IMR-90 (cell line): ENCODE measurements at regions not wholly inside any gene's neighbourhood (a gene's known extent, or its start where the extent isn't known, plus 50 kb on each side); places are given as distances from the start of the nearest gene placed in this dataset.

Experiments used
- ATAC-seq: fragments of 200-7000 bp; cut with Tn5 transposase; 2 replicates; pipeline ENCODE4 v1.9.1; 2020; ENCODE audit warnings: low read depth, mild to moderate bottlenecking, moderate library complexity
- BruUV-seq: library from RNA; stranded (reverse); fragments of 400-500 nt; replicated peaks from 2 replicates; lab custom pipeline; 2021; lab: Mats Ljungman, UMichigan
- CTCF ChIA-PET: fragments of 300-600 bp; formaldehyde crosslinking; extraction: SDS; loops from one replicate; lab custom pipeline; 2021; ENCODE audit warnings: antibody characterized with exemption; lab: Yijun Ruan, JAX
- POLR2A ChIA-PET: fragments of 300-600 bp; sonication (Branson Sonifier 250); formaldehyde crosslinking; loops from one replicate; lab custom pipeline; 2022; ENCODE audit warnings: antibody characterized with exemption; ENCODE audit not compliant: unreplicated experiment; lab: Charles Lee
- DNase-seq: peaks from one replicate; pipeline ENCODE4 v3.0.0; 2013
- H2AFZ ChIP-seq: replicated peaks from 2 replicates; pipeline ENCODE3; 2013; ENCODE audit warnings: low read length, mild to moderate bottlenecking; ENCODE audit not compliant: poor library complexity
- H2AK5ac ChIP-seq: 2 replicates; pipeline ENCODE4 v1.6.1; 2013; ENCODE audit warnings: low read depth, low read length, inconsistent platforms
- H2AK9ac ChIP-seq: replicated peaks from 2 replicates; pipeline ENCODE3; 2013; ENCODE audit warnings: mild to moderate bottlenecking, low read depth, low read length, moderate library complexity; ENCODE audit not compliant: poor library complexity
- H2BK120ac ChIP-seq: 2 replicates; pipeline ENCODE4 v1.6.1; 2013; ENCODE audit warnings: low read depth, low read length, inconsistent platforms
- H2BK15ac ChIP-seq: 3 replicates; pipeline ENCODE4 v1.6.1; 2013; ENCODE audit warnings: low read depth, low read length, inconsistent platforms
- H2BK20ac ChIP-seq: 2 replicates; pipeline ENCODE4 v1.6.1; 2013; ENCODE audit warnings: low read depth, mild to moderate bottlenecking, inconsistent platforms, low read length, moderate library complexity
- H2BK5ac ChIP-seq: 2 replicates; pipeline ENCODE4 v1.6.1; 2013; ENCODE audit warnings: mild to moderate bottlenecking, low read depth, low read length, inconsistent platforms; ENCODE audit not compliant: poor library complexity, severe bottlenecking
- H3K14ac ChIP-seq: replicated peaks from 2 replicates; pipeline ENCODE4 v1.6.1; 2013; ENCODE audit warnings: low read depth, low read length, inconsistent platforms
- H3K18ac ChIP-seq: 2 replicates; pipeline ENCODE4 v1.6.1; 2013; ENCODE audit warnings: low read depth, low read length, control low read depth
- H3K23ac ChIP-seq: 2 replicates; pipeline ENCODE4 v1.6.1; 2013; ENCODE audit warnings: low read depth, low read length, inconsistent platforms
- H3K27ac ChIP-seq: 2 replicates; pipeline ENCODE4 v1.5.1; 2013; ENCODE audit warnings: mild to moderate bottlenecking, control low read depth, low read length; ENCODE audit not compliant: insufficient read depth
- H3K27me3 ChIP-seq: 2 replicates; pipeline ENCODE4 v1.6.1; 2013; ENCODE audit warnings: low read length; ENCODE audit not compliant: control insufficient read depth, insufficient read depth
- H3K36me3 ChIP-seq: 2 replicates; pipeline ENCODE4 v1.6.1; 2013; ENCODE audit warnings: low read length, mixed read lengths; ENCODE audit not compliant: control insufficient read depth, insufficient read depth
- H3K4ac ChIP-seq: 2 replicates; pipeline ENCODE4 v1.6.1; 2013; ENCODE audit warnings: low read depth, low read length, inconsistent platforms
- H3K4me1 ChIP-seq: 2 replicates; pipeline ENCODE4 v1.6.1; 2013; ENCODE audit warnings: low read length, mixed read lengths; ENCODE audit not compliant: control insufficient read depth, insufficient read depth
- H3K4me2 ChIP-seq: 2 replicates; pipeline ENCODE4 v1.6.1; 2013; ENCODE audit warnings: low read depth, mild to moderate bottlenecking, control low read depth, low read length, moderate library complexity
- H3K4me3 ChIP-seq: 2 replicates; pipeline ENCODE4 v1.5.1; 2013; ENCODE audit warnings: low read depth, mild to moderate bottlenecking, control low read depth, low read length, moderate library complexity; ENCODE audit not compliant: insufficient read depth
- H3K56ac ChIP-seq: 2 replicates; pipeline ENCODE4 v1.6.1; 2013; ENCODE audit warnings: low read length, inconsistent platforms; ENCODE audit not compliant: insufficient read depth; ENCODE audit errors: extremely low read depth
- H3K79me1 ChIP-seq, 2 experiments: 2 replicates each; pipeline ENCODE4 v1.6.1; 2013; ENCODE audit warnings: low read length in 2 of 2, inconsistent platforms in 1 of 2, low read depth in 1 of 2
- H3K9ac ChIP-seq: 2 replicates; pipeline ENCODE4 v1.6.1; 2013; ENCODE audit warnings: low read depth, low read length, control low read depth
- H3K9me1 ChIP-seq: 2 replicates; pipeline ENCODE4 v1.6.1; 2013; ENCODE audit warnings: low read length, inconsistent platforms; ENCODE audit not compliant: insufficient read depth
- H3K9me3 ChIP-seq: 2 replicates; pipeline ENCODE4 v1.6.1; 2013; ENCODE audit warnings: low read length; ENCODE audit not compliant: control insufficient read depth, insufficient read depth
- H4K20me1 ChIP-seq: 2 replicates; pipeline ENCODE4 v1.6.1; 2013; ENCODE audit warnings: low read length, inconsistent platforms; ENCODE audit not compliant: insufficient read depth
- H4K5ac ChIP-seq: 2 replicates; pipeline ENCODE4 v1.6.1; 2013; ENCODE audit warnings: mild to moderate bottlenecking, low read depth, low read length, control low read depth
- H4K8ac ChIP-seq, 2 experiments: 2 replicates each; pipeline ENCODE4 v1.6.1; 2013; ENCODE audit warnings: low read depth in 2 of 2, low read length in 2 of 2, control low read depth in 1 of 2, inconsistent platforms in 1 of 2
- H4K91ac ChIP-seq: 2 replicates; pipeline ENCODE4 v1.6.1; 2013; ENCODE audit warnings: low read depth, low read length, inconsistent platforms; ENCODE audit not compliant: insufficient read depth
- CTCF ChIP-seq: conservative IDR thresholded peaks from 2 replicates; pipeline ENCODE4 v1.5.1; 2012; ENCODE audit warnings: mild to moderate bottlenecking, low read depth, low read length, improper control_type of control experiment
- ELK1 ChIP-seq: fragments of 150-350 bp; IDR thresholded peaks from 2 replicates; pipeline ENCODE4 v1.6.1; 2016; ENCODE audit warnings: low read depth, mild to moderate bottlenecking, low read length, moderate library complexity, borderline replicate concordance
- MAFK ChIP-seq: IDR thresholded peaks from 2 replicates; pipeline ENCODE4 v1.6.1; 2012; ENCODE audit warnings: low read depth, low read length, improper control_type of control experiment
- MAZ ChIP-seq: IDR thresholded peaks from 2 replicates; pipeline ENCODE4 v1.6.1; 2012; ENCODE audit warnings: low read depth, mild to moderate bottlenecking, low read length, improper control_type of control experiment, moderate library complexity, borderline replicate concordance
- MXI1 ChIP-seq: IDR thresholded peaks from 2 replicates; pipeline ENCODE4 v1.6.1; 2012; ENCODE audit warnings: low read depth, mild to moderate bottlenecking, low read length, moderate library complexity, borderline replicate concordance
- POLR2A ChIP-seq: IDR thresholded peaks from 2 replicates; pipeline ENCODE4 v1.6.1; 2012; ENCODE audit warnings: mild to moderate bottlenecking, low read depth, low read length
- RAD21 ChIP-seq: IDR thresholded peaks from 2 replicates; pipeline ENCODE4 v1.6.1; 2012; ENCODE audit warnings: low read length, improper control_type of control experiment
- USF2 ChIP-seq: fragments of 150-350 bp; IDR thresholded peaks from 2 replicates; pipeline ENCODE4 v1.6.1; 2017; ENCODE audit warnings: mild to moderate bottlenecking, antibody characterized with exemption, low read length, low read depth
- WGBS, 2 experiments: methylation state at CpG; one replicate each; pipeline versions ENCODE4 v1.1.5 to v1.1.7; 2013; ENCODE audit warnings: missing lambda C conversion rate in 2 of 2; ENCODE audit not compliant: insufficient read length in 1 of 2; ENCODE audit errors: extremely low coverage in 2 of 2; 5-methylcytosine and 5-hydroxymethylcytosine counted together
- dilution Hi-C: fragments of 300-500 bp; cut with HindIII; formaldehyde crosslinking; loops from one replicate; pipeline ENCODE4 v1.14.3; 2018; ENCODE audit warnings: low sequenced_read_pairs; ENCODE audit not compliant: unreplicated experiment
- in situ Hi-C: fragments of 300-500 bp; cut with MboI; formaldehyde crosslinking; loops from 3 replicates; pipeline ENCODE4 v1.14.3; 2019; ENCODE audit warnings: low sequenced_read_pairs, inconsistent platforms, mixed read lengths
- intact Hi-C: fragments of 100-400 bp; cut with micrococcal nuclease; formaldehyde crosslinking; loops from 2 replicates; pipeline ENCODE4 v1.10.0; 2022

GRCh38 chr10:64313967-64314366 lies 792.8 kb downstream of the REEP3 start:
- H3K9me1 ChIP-seq: no peaks in the 10 kb centered on the region
- no peak overlapping the region for H4K91ac ChIP-seq
- H3K9me3 ChIP-seq: no peaks in the 10 kb centered on the region
- H3K56ac ChIP-seq: no peak overlapping the region
- no peak overlapping the region for H3K4me2 ChIP-seq
- DNase-seq: no peak
- H2BK15ac ChIP-seq: no peak overlapping the region
- H3K14ac ChIP-seq: no peak overlapping the region
- H4K20me1 ChIP-seq: no peaks in the 10 kb centered on the region
- no peaks in the 10 kb centered on the region for H3K27me3 ChIP-seq
- no TSS peak for BruUV-seq
- no peaks in the 10 kb centered on the region for H3K4me1 ChIP-seq
- no peaks in the 10 kb centered on the region for H3K79me1 ChIP-seq
- H3K4me3 ChIP-seq: no peak overlapping the region
- no peak overlapping the region for H4K5ac ChIP-seq
- H2AFZ ChIP-seq: no peak overlapping the region
- no peak for ATAC-seq
- in situ Hi-C loops (no loop called here), intact Hi-C loops (no loop called here), dilution Hi-C loops (no loop called here)
- TF ChIP-seq RAD21 (no peak), ELK1 (no peak), USF2 (no peak), MXI1 (no peak), MAFK (no peak), CTCF (no peak), POLR2A (no peak), MAZ (no peak)
- H3K36me3 ChIP-seq: no peaks in the 10 kb centered on the region
- H4K8ac ChIP-seq: no peak overlapping the region
- no peak overlapping the region for H3K4ac ChIP-seq
- H2BK5ac ChIP-seq: no peak overlapping the region
- no CpG with 5 or more reads among the region's 2 CpGs for WGBS, 2 experiments
- no peak overlapping the region for H2BK20ac ChIP-seq
- ChIA-PET POLR2A (no interaction called here), CTCF (interaction anchor here (0.7 kb wide), 1 partner anchor 1604 kb away, joined by 4 read pairs; no protein-coding TSS in a partner anchor)
- no peak overlapping the region for H2AK5ac ChIP-seq
- no peak overlapping the region for H2AK9ac ChIP-seq
- H3K18ac ChIP-seq: no peak overlapping the region
- H2BK120ac ChIP-seq: no peak overlapping the region
- H3K27ac ChIP-seq: no peak overlapping the region
- H3K23ac ChIP-seq: no peak overlapping the region
- no peak overlapping the region for H3K9ac ChIP-seq
